ENCODE measurements at regions not wholly inside any gene's neighbourhood (a gene's known extent, or its start where the extent isn't known, plus 50 kb on each side); places are given as distances from the start of the nearest gene placed in this dataset.
"Not testable (repeated sequence)": the region's sequence is repeated elsewhere in the genome, so short reads cannot be mapped to it uniquely, and the experiment has no call there.

DNA sequence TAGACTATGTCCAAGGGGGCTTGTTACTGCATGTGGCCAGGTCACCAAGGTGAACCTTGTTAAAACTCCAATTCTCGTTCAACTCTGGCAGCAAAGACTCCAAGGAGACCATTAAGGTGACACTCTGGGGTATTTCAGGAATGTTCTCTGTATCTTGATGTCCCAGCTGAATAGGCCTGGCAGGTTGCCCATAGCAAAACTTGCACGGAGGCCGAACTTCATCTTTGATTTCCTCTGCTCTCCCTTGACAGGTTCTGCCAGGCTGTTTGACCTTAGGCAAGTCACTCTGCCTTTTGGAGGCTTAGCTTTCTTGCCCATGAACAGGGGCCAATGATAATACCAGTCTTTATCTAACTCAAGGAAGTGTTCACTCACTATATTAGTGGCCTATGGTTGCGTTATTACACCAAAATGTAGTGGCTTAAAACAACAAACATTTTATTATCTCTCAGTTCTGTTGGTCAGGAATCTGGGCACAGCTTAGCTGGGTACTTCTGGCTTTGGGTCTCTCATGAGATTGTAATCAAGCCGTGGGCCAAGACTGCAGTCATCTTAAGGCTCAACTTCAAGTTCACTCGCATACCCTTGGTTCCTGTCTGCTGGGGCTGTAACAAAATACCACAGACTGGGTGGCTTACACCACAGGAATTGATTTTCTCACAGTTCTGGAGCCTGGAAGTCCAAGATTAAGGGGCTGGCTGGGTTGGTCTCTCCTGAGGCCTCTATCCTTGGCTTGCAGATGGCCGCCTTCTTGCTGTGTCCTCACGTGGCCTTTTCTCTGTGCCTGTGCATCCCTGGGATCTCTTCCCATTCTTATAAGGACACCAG is 168.5 kb downstream of the UTP18 start:
- Histone ChIP-seq H3K27me3 (replicated peaks; ENCODE audit: insufficient read depth) (no peaks in the 10 kb centered on the region), H3K79me2 (ENCODE audit: insufficient read depth) (no peaks in the 10 kb centered on the region), H3K4me2 (ENCODE audit: unreplicated experiment) (no peak overlapping the region), H3K9me3 (ENCODE audit: low read depth) (no peaks in the 10 kb centered on the region), H3K4me1 (ENCODE audit: insufficient read depth) (no peaks in the 10 kb centered on the region), H4K20me1 (ENCODE audit: insufficient read depth) (no peaks in the 10 kb centered on the region), H3F3A (ENCODE audit: insufficient read depth) (no peaks in the 10 kb centered on the region), H3K4me3 (no peak overlapping the region), H3K9me2 (ENCODE audit: insufficient read depth) (no peaks in the 10 kb centered on the region), H2AFZ (no peak overlapping the region), H3K9ac (no peak overlapping the region), H3K36me3 (ENCODE audit: low read depth) (no peaks in the 10 kb centered on the region), H3K27ac (no peak overlapping the region)
- in situ Hi-C loops (cut with MboI), result no loop called here
- TF ChIP-seq EZH2phosphoT487 (IDR thresholded peaks at IDR 0.05; ENCODE audit: insufficient read depth, low read depth) (no peak), EZH2 (IDR thresholded peaks at IDR 0.05; ENCODE audit: insufficient read depth, poor library complexity, severe bottlenecking) (no peak)
- 24 to 26% methylated on average over 8 of the region's 8 CpGs for WGBS, 2 experiments (ENCODE audit: low coverage in 1 of 2, low lambda C conversion rate in 2 of 2, missing lambda C conversion rate in 2 of 2)
- DNase-seq, result no peak

DNA sequence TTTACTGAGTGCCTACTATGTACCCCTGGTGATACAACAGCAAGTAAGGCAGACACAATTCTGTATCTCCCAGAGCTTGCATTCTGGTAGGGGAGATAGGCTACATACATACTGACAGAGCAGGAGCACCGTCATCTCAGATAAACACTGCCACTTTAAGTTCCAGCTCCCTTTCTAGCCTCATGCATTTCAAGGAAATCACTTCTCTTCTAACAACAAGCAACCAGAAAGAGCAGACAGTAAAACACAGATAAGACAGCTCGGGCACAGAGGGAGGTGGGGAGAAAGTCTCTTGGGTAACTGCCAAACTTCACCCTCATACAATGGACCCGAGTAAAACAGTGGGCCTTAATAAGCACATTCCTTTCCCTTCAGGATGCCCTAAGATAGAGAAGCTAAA is 169.6 kb downstream of the UTP18 start:
- in situ Hi-C loops (cut with MboI); H3K27me3 ChIP-seq (replicated peaks; ENCODE audit: insufficient read depth): not testable (repeated sequence)

DNA sequence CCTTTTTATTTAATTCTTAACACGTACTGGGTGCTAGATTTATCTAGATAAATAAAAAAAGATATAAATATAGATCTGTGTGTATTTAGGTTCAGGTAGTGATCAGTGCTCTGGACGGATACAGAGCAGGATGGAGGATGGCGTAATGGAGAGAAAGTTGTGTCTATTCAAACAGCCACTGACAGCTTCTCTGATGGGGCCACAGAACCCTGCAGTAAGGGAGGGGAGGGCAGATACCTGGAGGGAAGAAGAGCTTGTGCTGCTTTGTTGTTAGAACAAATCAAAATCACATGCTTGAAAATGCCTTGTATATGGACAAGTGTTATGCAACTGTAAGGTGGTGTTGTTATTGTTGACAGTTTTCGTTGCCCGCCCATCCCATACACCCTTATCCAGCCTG is 170.2 kb downstream of the UTP18 start:
- Histone ChIP-seq H3K36me3 (ENCODE audit: low read depth) (no peaks in the 10 kb centered on the region), H4K20me1 (ENCODE audit: insufficient read depth) (no peaks in the 10 kb centered on the region), H3K79me2 (ENCODE audit: insufficient read depth) (no peaks in the 10 kb centered on the region), H3K4me1 (ENCODE audit: insufficient read depth) (no peaks in the 10 kb centered on the region), H3K4me2 (ENCODE audit: unreplicated experiment) (no peak overlapping the region), H3K4me3 (no peak overlapping the region), H3K27ac (no peak overlapping the region), H2AFZ (no peak overlapping the region), H3F3A (ENCODE audit: insufficient read depth) (no peaks in the 10 kb centered on the region), H3K9me3 (ENCODE audit: low read depth) (no peaks in the 10 kb centered on the region), H3K27me3 (replicated peaks; ENCODE audit: insufficient read depth) (no peaks in the 10 kb centered on the region), H3K9me2 (ENCODE audit: insufficient read depth) (no peaks in the 10 kb centered on the region), H3K9ac (no peak overlapping the region)
- 44 to 50% methylated on average over 5 of the region's 5 CpGs for WGBS, 2 experiments (ENCODE audit: low coverage in 1 of 2, low lambda C conversion rate in 2 of 2, missing lambda C conversion rate in 2 of 2)
- TF ChIP-seq EZH2 (IDR thresholded peaks at IDR 0.05; ENCODE audit: insufficient read depth, poor library complexity, severe bottlenecking) (no peak), EZH2phosphoT487 (IDR thresholded peaks at IDR 0.05; ENCODE audit: insufficient read depth, low read depth) (no peak)
- DNase-seq, result no peak
- in situ Hi-C loops (cut with MboI), result no loop called here

More for the DNA sequence above, 169.6 kb downstream of the UTP18 start:
- H4K20me1 ChIP-seq (ENCODE audit: insufficient read depth); H3K9me3 ChIP-seq (ENCODE audit: low read depth); H3K4me2 ChIP-seq (ENCODE audit: unreplicated experiment); H2AFZ ChIP-seq; H3K79me2 ChIP-seq (ENCODE audit: insufficient read depth); DNase-seq; H3F3A ChIP-seq (ENCODE audit: insufficient read depth); H3K36me3 ChIP-seq (ENCODE audit: low read depth); H3K9me2 ChIP-seq (ENCODE audit: insufficient read depth); H3K9ac ChIP-seq; H3K27ac ChIP-seq; H3K4me3 ChIP-seq; H3K4me1 ChIP-seq (ENCODE audit: insufficient read depth): not testable (repeated sequence)
- WGBS, 2 experiments (ENCODE audit: low coverage in 1 of 2, low lambda C conversion rate in 2 of 2, missing lambda C conversion rate in 2 of 2), result 4 to 5% methylated on average over 3 of the region's 3 CpGs

DNA sequence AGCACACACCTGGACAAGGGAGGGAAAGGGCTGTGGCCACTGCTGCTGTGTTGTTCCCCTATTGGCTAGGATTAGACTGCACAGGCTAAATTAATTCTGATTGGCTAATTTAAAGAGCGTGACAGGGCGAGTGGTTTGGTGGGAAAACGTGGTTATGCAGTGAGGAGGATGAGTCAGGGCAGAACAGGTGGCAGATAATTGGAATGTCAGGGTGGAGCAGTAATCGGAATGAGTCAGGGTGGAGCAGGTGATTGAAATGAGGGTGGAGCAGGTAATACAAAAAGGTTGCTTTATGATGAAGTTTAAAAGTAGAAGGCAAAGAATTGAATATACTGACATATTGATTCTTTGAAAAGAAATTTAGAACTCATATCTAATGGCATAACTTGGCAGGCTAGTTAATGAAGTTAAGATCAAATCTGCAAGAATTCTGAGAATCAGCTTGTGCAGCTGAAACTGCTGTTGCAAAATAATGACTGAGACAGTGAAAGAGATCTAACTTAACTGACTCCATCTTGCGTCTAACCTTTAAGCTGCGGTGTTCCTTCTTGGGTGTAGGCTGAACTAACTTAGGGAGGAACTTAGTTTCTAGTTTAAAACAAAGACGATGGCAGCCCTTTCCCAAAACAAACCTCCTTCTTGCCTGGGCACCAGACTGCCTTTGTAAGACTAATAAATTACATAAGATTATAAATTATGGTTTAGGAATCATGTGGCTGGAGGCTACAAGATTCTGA is 174.3 kb downstream of the UTP18 start:
- in situ Hi-C loops (cut with MboI), result no loop called here
- no peaks in the 10 kb centered on the region for H3K9me2 ChIP-seq (ENCODE audit: insufficient read depth)
- H3K4me2 ChIP-seq (ENCODE audit: unreplicated experiment), result no peak overlapping the region
- H3K27ac ChIP-seq, result no peak overlapping the region
- no peak for DNase-seq
- 54 to 58% methylated on average over 7 of the region's 7 CpGs for WGBS, 2 experiments (ENCODE audit: low coverage in 1 of 2, low lambda C conversion rate in 2 of 2, missing lambda C conversion rate in 2 of 2)
- no peaks in the 10 kb centered on the region for H3F3A ChIP-seq (ENCODE audit: insufficient read depth)
- no peaks in the 10 kb centered on the region for H3K4me1 ChIP-seq (ENCODE audit: insufficient read depth)
- H3K9ac ChIP-seq, result no peak overlapping the region
- H3K4me3 ChIP-seq, result no peak overlapping the region
- H3K36me3 ChIP-seq (ENCODE audit: low read depth), result no peaks in the 10 kb centered on the region
- H3K27me3 ChIP-seq (replicated peaks; ENCODE audit: insufficient read depth), result no peaks in the 10 kb centered on the region
- no peaks in the 10 kb centered on the region for H3K9me3 ChIP-seq (ENCODE audit: low read depth)
- no peaks in the 10 kb centered on the region for H3K79me2 ChIP-seq (ENCODE audit: insufficient read depth)
- H2AFZ ChIP-seq, result no peak overlapping the region
- TF ChIP-seq EZH2phosphoT487 (IDR thresholded peaks at IDR 0.05; ENCODE audit: insufficient read depth, low read depth) (no peak), EZH2 (IDR thresholded peaks at IDR 0.05; ENCODE audit: insufficient read depth, poor library complexity, severe bottlenecking) (no peak)
- H4K20me1 ChIP-seq (ENCODE audit: insufficient read depth), result no peaks in the 10 kb centered on the region
